ENCODE measurements at regions not wholly inside any gene's neighbourhood (a gene's known extent, or its start where the extent isn't known, plus 50 kb on each side); places are given as distances from the start of the nearest gene placed in this dataset.
A peak's percentile ranks its signal among the peaks of the same experiment; 100 is the strongest.

DNA sequence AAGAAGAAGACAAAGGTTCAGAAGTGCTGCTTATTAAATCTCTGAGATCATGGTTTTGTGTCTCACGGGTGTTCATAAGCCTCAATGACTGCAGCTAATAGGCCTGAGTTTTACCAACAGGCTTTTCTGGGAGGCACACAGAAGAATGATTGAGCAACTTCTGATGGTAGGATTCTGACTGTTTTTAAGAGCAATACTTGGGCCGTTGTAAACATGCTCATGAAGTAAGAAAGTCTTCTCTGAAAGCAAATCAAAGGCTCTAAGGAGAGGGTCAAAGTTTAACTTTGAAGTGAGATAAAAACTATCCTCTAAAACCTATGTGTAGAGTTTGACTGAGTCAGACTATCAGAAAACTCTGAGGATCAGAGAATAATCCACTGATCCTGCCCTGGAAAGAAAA, 390.9 kb upstream of the DAB2 start:
- DNase-seq (ENCODE audit: low spot score): peak; percentile 98

DNA sequence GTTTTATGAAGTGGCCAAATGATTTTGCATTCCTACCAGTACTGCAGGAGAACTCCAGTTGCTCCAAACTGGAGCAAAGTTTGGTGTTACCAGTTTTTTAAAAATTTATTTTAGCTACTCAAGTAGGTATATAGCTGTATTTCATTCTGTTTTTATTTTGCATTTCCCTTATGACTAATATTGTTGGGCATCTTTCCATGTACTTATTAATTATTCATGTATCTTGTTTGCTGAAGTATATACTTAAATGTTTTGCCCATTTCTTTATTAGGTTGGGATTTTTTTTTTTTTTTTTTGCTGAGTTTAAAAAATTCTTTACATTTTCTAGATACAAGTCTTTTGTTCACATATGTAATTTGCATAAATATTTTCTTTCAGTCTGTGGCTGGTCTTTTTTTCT, 386.6 kb upstream of the DAB2 start:
- no peak for DNase-seq (ENCODE audit: low spot score)

DNA sequence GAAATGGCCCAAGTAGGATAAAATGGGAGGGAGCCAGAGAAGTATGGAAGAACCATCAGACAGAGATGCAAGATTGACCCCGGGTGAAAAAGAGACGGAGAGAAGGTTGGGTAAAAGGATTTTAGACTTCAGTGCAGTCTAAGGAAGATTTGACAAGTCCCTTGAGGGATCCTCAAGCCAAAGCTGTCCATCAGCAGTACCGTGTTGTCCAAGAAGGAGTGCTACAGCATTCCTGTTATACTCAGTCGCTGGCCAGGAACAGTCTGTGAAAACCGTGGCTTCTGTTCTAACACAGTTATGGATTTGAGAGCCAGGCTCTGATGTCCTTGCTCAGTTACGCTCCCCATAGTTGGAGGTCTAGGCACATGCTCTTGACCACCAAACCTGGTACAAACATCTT, 383.9 kb upstream of the DAB2 start:
- no peak for DNase-seq (ENCODE audit: low spot score)

DNA sequence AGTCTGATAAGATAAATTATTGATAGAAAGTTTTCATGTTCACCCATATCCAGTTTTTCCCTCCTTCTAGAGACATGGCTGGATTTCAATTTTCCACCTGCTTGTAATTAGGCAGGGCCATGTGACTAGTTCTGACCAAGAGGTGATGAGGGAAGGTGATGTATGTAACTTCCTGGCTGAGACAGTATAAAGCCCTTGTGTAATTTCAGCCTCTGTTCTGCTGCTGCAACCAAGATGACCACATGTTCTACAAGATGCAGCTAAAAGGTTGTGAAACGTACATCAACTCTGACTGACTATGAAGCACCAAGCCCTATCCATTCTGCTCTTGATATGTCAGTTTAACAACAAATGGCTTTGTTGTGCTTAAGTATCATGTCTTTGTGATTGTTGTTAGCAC, 376.5 kb upstream of the DAB2 start:
- no peak for DNase-seq (ENCODE audit: low spot score)

DNA sequence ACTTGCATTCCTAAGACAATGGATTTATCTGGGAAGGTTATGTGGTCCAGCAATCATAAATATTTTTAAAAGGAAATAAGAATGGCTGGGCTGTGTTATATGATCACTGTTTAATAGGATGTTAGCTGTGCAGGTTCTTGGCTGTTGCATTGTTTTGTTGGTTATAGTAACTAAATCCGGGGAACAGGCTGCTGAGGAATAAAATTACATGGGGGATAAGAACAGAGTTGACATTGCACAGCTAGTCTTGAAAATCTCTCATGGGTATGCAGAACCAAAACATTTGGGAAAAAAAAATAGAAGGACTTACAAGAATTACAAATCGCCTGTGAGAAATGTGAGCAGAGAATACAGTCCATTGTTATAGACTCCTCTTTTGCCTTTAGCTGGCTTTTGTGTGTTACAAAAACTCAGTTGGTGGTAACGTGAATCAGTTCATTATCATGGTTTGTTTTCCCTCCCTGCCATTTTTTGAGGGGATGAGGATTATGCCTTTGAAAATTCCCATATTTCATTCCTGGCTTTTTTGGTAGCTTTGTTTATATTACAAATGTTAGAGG, 375.3 kb upstream of the DAB2 start:
- DNase-seq (ENCODE audit: low spot score): peak; percentile 21

DNA sequence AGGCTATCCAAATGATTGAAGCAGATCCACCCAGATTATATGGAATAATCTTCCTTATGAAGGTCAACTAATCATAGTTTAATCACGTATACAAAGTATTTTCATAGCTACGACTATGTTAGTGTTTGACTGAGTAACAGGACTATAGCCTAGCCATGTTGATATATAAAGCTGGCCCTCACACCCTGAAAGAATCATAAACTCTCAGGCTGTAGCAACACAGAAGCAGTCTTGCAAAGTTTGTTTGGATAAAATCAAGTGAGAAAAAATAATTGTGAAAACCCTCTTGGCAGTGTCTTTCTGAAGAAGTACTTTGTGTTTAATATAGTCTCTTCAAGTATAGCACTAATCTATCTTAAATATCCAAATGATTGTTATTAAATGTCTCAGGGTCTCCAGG, 374.5 kb upstream of the DAB2 start:
- no peak for DNase-seq (ENCODE audit: low spot score)

DNA sequence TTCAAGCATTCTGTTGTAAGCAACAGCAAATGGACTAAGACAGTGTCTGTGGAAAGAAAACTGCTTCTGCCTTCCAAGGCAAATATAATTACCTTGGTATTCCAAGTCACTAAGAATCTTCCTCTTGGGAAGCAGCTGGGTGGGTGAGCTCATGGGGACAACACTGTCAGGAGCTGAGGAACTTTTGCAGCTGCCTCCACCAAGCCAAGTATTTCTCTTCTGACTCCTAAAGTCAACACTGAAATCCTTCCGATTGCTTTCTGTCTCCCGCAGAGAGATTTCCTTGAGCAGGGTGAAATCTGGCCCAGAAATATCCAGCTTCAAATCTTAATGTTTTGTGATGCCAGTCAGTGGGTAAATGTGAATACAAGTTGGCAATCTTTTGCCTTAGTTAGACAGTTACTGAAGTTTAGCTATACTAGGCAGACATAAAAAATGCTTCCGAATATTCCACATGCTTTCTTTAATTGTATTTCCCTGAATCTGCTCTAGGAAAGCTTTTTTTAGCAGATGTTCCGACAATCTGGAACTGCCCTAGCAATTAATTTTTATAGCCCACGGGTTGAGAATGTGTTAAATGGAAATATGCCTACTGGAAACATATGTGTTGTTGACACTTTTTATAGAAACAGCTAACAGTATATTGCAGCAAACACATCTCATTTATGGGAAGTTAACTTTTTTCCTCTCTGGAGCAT, 369.9 kb upstream of the DAB2 start:
- peak; percentile 54 for DNase-seq (ENCODE audit: low spot score)

DNA sequence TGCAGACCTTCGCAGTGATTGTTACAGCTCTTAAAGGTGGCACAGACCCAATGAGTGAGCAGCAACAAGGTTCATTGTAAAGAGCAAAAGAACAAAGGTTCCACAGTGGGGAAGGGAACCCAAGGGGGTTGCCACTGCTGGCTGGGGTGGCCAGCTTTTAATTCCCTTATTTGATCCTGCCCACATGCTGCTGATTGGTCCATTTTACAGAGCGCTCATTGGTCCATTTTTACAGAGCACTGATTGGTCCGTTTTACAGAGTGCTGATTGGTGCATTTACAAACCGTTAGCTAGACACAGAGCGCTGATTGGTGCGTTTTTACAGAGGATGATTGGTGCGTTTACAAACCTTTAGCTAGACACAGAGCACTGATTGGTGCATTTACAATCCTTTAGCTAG, 360.6 kb upstream of the DAB2 start:
- no peak for DNase-seq (ENCODE audit: low spot score)

DNA sequence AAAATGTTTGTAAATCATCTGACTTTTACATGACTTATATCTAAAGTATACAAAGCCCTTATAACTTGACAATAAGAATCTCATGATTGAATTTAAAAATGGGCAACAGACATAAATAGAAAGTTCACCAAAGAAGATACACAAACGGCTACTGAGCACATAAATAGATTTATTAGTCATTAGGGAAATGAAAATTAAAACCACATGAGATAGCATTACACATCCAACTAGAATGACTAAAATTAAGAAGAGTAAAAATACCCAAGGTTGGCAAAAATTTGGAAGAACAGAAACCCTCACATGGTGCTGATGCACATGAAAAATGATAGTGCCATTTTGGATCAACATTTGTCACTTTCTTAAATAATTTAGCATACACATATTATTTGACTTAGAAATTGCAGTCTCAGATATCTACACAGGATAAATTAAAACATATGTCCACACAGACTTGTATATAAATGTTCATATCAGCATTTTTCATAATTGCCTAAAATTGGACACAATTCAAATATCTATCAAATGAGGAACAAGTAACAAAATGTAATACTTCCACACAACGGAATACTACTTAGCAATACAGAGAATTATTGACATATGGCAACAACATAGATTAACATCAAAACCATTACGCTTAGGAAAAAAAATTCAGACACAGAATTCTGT, 359.1 kb upstream of the DAB2 start:
- no peak for DNase-seq (ENCODE audit: low spot score)

DNA sequence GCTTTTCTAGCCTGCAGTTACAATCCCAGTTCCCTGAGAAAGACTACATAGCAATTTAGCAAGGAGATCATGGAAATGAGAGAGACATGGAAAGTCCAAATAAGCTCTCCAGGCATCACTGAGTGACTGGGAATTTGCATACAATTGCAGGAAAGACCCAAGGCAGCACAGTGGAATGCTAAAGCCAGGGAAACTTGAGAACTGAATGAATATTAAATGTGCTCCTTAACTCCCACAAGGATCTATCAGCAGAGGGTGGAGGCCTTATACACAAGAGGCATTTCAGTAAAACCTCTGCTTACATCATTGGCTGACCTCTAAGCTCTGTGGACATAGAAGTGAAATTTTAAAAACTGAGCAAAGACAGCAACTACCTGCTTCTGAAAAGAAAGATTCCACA, 355.6 kb upstream of the DAB2 start:
- peak; percentile 59 for DNase-seq (ENCODE audit: low spot score)

DNA sequence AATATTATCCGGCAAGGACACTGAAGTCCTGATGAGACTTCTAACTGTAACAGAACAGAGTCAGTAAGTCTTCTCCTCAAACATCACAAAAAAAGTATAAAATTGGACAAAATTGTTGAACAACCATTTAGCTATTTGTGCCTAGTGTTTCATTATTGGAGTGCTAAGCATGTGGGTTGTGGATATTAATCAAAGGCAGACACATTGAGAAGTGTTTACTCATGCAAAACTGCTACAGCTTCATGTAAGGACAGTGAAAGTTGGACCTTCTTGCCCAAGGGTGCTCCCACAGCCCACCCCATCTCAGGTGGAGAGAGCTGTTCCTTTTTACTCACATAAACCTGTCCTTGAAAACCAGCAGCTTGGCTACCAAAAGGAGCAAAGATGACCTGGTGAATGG, 355.1 kb upstream of the DAB2 start:
- DNase-seq (ENCODE audit: low spot score): no peak

DNA sequence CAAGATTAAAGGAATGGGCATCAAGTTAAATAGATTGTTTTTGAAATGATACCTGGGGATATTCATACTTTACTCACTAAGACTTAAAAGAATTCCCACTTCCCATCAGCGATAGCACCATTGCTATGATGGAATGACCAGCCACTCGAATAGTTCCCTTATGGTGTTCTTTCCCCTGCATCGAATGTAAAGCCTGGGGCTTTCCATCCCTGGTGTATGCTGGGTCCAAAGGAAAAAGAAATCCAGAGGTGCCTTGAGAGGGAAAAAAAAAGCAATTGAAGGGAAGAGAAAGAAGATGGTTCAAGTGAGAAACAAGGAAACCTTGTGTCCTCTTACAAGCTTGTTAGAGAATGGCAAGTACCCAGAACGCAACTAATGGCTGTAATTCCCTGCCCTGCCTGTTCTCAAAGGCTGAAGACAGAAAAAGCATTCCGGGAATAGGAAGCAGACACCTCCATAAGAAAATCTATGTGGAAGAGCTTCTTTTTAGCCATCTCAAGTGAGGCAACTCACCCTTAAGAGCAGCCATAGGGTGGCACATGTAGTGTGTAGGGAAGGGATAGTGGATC, 351.1 kb upstream of the DAB2 start:
- no peak for DNase-seq (ENCODE audit: low spot score)

DNA sequence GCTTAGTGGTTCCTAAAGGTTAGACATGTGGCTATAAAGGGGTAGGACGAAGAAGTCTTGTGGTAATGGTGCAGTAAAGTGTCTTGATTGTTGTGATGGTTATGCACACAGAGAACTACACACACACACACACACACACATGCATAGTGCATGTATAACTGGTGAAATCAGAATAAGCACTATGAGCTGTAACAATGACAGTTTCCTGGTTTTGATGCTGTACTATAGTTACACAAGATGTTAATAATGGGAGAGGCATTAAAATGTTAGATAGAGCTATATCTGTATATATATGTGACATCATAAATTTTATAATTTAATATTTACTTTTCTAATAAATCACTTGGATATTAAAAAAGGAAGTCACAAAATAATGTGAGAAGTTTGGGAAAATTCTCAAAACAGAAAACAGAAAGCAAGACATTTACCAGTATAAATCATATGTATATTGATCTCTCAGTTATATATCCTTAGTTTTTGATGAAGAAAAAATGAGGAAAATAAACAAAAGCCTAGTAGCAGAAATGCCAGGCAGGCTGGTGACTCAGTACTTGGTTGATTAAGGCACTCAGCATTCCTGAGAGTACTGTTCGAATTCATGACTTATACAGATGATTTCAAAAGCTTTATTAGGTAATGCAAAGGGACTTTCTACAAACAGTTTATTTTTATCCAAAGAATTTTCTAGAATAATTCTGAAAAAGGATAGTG, 350.5 kb upstream of the DAB2 start:
- peak; percentile 58 for DNase-seq (ENCODE audit: low spot score)

DNA sequence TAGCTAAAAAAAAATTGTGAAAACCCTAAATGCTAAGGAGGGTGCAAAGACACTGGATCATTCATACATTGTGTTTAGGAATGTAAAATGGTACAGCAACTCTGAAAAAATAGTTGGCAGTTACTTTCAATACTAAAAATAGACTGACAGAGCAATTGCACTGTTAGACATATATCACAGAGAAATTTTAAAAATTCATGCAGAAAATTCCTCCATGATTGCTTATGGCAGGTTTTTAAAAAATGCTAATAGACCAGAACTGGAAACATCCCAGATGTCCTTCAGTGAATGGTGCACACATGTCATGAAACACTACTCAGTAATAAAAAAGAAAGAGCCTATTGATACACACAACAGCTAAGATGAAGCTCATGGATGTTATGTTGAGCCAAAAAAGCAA, 349.8 kb upstream of the DAB2 start:
- DNase-seq (ENCODE audit: low spot score): no peak

DNA sequence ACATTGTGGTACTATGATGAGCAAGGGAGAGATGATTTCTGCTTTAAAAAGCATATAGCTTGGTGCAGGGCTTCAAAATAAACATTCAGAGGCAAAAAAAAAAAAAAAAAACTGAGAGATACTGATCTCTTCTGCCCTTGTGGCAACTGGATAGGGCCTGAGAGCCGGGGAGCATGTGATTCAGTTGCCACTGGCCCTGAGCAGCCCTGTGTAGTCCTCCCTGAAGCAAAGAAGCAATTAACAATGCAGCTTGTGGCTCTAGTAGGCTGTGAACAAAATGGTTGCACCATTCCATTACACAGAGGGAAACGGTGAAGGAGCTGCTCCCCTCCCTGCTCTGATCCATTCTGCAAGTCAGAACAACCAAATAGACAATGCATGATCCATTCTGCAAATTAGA, 347.5 kb upstream of the DAB2 start:
- DNase-seq (ENCODE audit: low spot score): no peak

DNA sequence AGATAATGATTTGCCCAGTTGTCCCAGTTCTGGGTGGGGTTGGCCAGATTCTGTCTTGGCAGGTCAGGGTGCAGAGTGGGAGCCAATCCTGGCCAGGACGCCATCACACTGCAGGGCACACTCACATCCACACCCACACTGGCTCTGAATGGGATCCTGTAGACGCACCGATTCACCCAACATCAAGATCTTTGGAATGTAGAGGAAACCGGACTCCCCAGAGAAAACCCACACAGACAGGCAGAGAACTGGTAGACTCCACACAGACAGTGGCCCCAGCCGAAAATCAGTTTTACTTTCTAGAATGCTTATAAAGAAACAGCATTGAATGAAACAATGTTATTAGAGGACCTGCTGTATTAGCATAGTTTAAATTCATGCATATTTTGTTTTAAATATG, 343.1 kb upstream of the DAB2 start:
- DNase-seq (ENCODE audit: low spot score): no peak

DNA sequence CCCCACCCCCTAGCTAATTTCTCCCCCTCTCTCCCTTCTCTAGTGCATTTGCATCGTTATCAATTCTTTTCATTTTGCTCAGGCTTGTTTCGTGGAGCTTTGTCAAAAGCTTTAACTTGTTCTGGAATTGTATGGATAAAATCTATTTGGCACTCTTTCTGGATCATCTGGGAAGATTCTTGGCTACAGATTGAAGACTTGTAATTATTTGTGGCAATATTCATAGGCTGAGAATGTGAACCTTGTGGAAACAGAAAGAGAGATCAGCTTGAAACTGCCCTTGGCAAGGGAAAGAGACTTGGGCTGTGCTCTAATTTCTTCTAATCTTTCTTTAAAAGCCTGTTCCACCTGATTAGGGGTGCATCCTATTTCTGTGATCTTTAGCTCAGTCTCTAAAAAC, 340.6 kb upstream of the DAB2 start:
- DNase-seq (ENCODE audit: low spot score): peak; percentile 50

DNA sequence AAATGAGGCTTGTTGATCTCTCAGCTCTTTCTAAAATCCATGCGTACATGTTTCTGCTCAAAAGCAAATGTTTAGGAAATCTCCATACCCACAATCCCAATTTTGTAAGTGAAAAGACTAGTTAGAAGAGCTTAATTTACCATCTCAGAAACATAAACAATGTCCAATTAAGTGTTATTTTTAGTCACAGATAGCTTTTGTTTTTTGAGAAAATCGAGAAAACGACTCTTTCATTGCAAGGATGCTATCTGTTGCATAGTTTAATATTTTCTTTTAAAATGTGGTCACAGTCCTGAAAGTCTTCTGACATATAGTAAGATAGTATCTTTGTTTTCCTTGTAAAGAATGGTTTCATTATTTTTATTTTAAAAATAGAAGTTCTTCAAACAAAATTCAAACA, 338.0 kb upstream of the DAB2 start:
- DNase-seq (ENCODE audit: low spot score): no peak

DNA sequence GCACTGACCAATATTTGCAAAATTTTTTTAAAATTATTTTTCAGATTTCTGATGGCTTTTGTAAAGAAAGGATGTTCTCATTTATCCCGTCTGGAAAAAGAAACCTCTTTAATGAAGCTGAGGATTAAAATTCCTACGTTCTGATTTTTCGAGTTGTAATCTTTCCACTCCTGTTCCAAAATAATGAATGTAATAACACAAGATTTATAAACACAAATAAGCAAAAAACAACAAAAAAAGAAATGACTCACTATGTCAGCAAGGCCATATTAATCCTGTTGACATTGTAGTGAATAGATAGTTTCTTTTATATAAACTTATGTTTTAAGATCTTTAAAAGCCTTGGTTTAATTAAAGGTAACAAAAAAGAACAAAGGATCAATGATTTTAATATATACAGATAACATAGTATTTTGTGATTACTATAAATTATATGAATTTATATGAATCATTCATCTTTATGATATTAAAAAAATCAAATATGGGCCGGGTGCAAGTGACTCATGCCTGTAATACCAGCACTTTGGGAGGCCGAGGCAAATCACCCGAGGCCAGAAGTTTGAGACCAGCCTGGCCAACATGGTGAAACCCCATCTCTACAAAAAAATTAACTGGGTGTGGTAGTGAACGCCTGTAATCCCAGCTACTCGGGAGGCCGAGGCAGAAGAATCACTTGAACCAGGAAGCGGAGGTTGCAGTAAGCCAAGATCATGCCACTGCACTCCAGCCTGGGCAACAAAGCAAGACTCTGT, 336.6 kb upstream of the DAB2 start:
- DNase-seq (ENCODE audit: low spot score): no peak

DNA sequence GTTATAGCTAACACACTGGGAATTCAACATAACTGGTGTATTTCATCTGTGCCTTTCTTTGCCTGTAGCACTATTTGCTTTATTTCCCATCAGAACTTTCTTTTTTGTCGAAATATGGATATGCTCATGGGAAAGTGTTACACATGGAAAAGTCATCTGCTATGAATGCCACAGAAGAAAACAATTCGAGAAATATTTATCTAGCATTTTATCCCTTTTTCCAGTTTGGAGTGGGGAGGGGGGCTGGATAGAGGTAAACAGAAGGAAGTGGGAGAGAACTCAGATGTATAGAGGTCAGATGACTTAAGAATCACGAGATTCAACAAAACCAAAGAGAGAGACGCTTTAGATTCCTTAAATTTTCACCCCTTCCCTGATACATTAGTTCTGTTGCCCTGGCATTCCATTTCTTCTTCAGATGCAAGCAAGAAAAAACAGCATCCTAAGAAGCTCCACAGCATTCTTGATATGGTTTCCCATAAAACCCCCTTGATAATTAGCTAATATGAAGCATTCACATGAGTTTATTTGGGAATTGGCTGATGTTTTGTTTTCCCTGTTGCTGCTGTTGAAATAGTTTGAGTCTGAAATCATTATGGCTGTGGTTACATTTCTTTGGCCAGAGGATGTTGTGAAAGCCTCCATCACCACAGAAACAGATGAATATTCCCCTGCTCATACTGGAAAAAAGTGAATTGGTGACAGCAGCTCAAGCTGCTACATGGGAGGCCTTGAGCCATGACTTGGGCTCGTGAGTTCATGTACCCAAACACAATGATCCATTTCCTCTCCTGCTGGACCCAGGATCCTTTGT, 335.8 kb upstream of the DAB2 start:
- peak; percentile 28 for DNase-seq (ENCODE audit: low spot score)

DNA sequence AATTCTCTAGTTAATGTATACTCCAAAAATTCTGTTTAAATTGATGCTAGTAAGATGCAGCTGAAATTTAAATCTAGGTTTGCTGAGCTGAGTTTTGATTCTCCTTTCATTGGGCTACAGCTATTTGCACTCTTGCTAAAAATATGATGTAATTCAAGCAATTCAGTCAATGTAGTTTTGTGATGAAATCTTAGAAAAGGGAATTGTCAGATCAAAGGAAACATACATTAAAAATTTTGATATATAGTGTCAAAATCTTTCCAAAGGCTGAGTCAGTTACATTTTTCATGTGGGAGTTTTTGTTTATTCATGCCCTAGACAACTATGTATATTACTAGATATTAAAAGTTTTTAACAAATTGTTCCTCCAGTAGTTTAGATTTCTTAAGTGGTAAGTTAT, 334.9 kb upstream of the DAB2 start:
- peak; percentile 20 for DNase-seq (ENCODE audit: low spot score)

Measured in umbilical cord (tissue), 1 donor.